ENCODE measurements at regions not wholly inside any gene's neighbourhood (a gene's known extent, or its start where the extent isn't known, plus 50 kb on each side); places are given as distances from the start of the nearest gene placed in this dataset.

GRCh38 chr19:28402701-28403290 lies 810.2 kb downstream of the UQCRFS1 start:
- Histone ChIP-seq H3K27ac (no peak overlapping the region), H3K4me3 (no peak overlapping the region), H3K4me1 (ENCODE audit: insufficient read depth) (no peaks in the 10 kb centered on the region), H3K27me3 (no peaks in the 10 kb centered on the region), H3K9me3 (no peaks in the 10 kb centered on the region), H3K36me3 (no peaks in the 10 kb centered on the region)
- intact Hi-C loops (cut with DNase I), result no loop called here
- DNase-seq, result no peak
- no peak for TF ChIP-seq POLR2A (IDR thresholded peaks at IDR 0.05)
- TF ChIP-seq, protein P1, sequence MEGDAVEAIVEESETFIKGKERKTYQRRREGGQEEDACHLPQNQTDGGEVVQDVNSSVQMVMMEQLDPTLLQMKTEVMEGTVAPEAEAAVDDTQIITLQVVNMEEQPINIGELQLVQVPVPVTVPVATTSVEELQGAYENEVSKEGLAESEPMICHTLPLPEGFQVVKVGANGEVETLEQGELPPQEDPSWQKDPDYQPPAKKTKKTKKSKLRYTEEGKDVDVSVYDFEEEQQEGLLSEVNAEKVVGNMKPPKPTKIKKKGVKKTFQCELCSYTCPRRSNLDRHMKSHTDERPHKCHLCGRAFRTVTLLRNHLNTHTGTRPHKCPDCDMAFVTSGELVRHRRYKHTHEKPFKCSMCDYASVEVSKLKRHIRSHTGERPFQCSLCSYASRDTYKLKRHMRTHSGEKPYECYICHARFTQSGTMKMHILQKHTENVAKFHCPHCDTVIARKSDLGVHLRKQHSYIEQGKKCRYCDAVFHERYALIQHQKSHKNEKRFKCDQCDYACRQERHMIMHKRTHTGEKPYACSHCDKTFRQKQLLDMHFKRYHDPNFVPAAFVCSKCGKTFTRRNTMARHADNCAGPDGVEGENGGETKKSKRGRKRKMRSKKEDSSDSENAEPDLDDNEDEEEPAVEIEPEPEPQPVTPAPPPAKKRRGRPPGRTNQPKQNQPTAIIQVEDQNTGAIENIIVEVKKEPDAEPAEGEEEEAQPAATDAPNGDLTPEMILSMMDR (IDR thresholded peaks at IDR 0.05), result no peak
- no peak for TF ChIP-seq EP300 (IDR thresholded peaks at IDR 0.05)
- WGBS, 3 donors, result 62 to 67% (median 66%) methylated on average over 13 of the region's 13 CpGs

- intact Hi-C loops (cut with DNase I), result no loop called here
- no peaks in the 10 kb centered on the region for H3K27me3 ChIP-seq
- 66 to 72% (median 70%) methylated on average over 8 of the region's 8 CpGs for WGBS, 3 donors
- no peak for TF ChIP-seq EP300 (IDR thresholded peaks at IDR 0.05)
- TF ChIP-seq, protein P1 (IDR thresholded peaks at IDR 0.05), result no peak
- no peak for TF ChIP-seq POLR2A (IDR thresholded peaks at IDR 0.05)
- no peaks in the 10 kb centered on the region for H3K4me1 ChIP-seq (ENCODE audit: insufficient read depth)
- no peak for DNase-seq
- H3K27ac ChIP-seq, result no peak overlapping the region
- H3K4me3 ChIP-seq, result no peak overlapping the region
- no peaks in the 10 kb centered on the region for H3K36me3 ChIP-seq
- H3K9me3 ChIP-seq, result no peaks in the 10 kb centered on the region
Observed at GRCh38 chr19:28401739-28402424, 811.1 kb downstream of the UQCRFS1 start.

- Histone ChIP-seq H3K4me3 (no peak overlapping the region), H3K9me3 (no peaks in the 10 kb centered on the region), H3K27ac (no peak overlapping the region), H3K4me1 (ENCODE audit: insufficient read depth) (no peaks in the 10 kb centered on the region), H3K36me3 (no peaks in the 10 kb centered on the region), H3K27me3 (no peaks in the 10 kb centered on the region)
- 48 to 55% (median 50%) methylated on average over 5 of the region's 5 CpGs for WGBS, 3 donors
- DNase-seq, result no peak
- intact Hi-C loops (cut with DNase I), result no loop called here
- no peak for TF ChIP-seq EP300 (IDR thresholded peaks at IDR 0.05)
- TF ChIP-seq, protein P1 (IDR thresholded peaks at IDR 0.05), result no peak
Observed at GRCh38 chr19:28400953-28401671, 811.8 kb downstream of the UQCRFS1 start.

DNA sequence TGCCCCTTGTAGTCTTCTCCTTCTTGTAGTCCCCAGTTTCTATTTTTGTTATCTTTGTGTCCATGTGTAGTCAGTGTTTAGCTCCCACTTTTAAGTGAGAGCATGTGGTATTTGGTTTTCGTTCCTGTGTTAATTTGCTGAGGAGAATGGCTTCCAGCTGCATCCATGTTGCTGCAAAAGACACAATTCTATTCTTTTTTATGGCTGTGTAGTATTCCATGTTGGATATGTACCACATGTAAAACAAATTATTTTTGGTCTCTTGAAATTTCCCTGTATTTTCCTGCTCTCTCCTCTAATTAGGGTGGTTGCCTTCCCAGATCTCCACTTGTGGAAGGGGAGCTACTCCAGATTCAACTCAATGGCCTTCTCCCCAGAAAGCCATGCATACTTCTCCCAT lies 813.8 kb downstream of the UQCRFS1 start:
- no peaks in the 10 kb centered on the region for H3K4me1 ChIP-seq (ENCODE audit: insufficient read depth)
- WGBS, 3 donors, result 63 to 84% (median 70%) methylated on average over 1 of the region's 1 CpG
- no peak for TF ChIP-seq EP300 (IDR thresholded peaks at IDR 0.05)
- no peak for TF ChIP-seq POLR2A (IDR thresholded peaks at IDR 0.05)
- TF ChIP-seq, protein P1 (IDR thresholded peaks at IDR 0.05), result no peak
- H3K9me3 ChIP-seq, result no peaks in the 10 kb centered on the region
- no peak overlapping the region for H3K4me3 ChIP-seq
- H3K27ac ChIP-seq, result no peak overlapping the region
- no peaks in the 10 kb centered on the region for H3K36me3 ChIP-seq
- intact Hi-C loops (cut with DNase I), result no loop called here
- H3K27me3 ChIP-seq, result no peaks in the 10 kb centered on the region
- no peak for DNase-seq
